ENCODE measurements at regions not wholly inside any gene's neighbourhood (a gene's known extent, or its start where the extent isn't known, plus 50 kb on each side); places are given as distances from the start of the nearest gene placed in this dataset.
A peak's percentile ranks its signal among the peaks of the same experiment; 100 is the strongest.
"Not testable (repeated sequence)": the region's sequence is repeated elsewhere in the genome, so short reads cannot be mapped to it uniquely, and the experiment has no call there.

GRCh38 chr3:66629150-66629981, 128.5 kb upstream of the LRIG1 start:
- DNase-seq (ENCODE audit: low read depth in 2 of 2) = no peak

GRCh38 chr3:66629982-66630368, 129.2 kb upstream of the LRIG1 start:
- DNase-seq (ENCODE audit: low read depth in 2 of 2) = no peak

- no peak for DNase-seq (ENCODE audit: low read depth in 2 of 2)
These were observed 132.9 kb upstream of the LRIG1 start for GRCh38 chr3:66633402-66634381.

- DNase-seq (ENCODE audit: low read depth in 2 of 2) = no peak
These were observed 137.9 kb upstream of the LRIG1 start for GRCh38 chr3:66638717-66639116.

- DNase-seq (ENCODE audit: low read depth in 2 of 2) = no peak
These were observed 139.1 kb upstream of the LRIG1 start for GRCh38 chr3:66639809-66640356.

GRCh38 chr3:66642019-66642418, 141.2 kb upstream of the LRIG1 start:
- DNase-seq (ENCODE audit: low read depth in 2 of 2) = no peak

GRCh38 chr3:66642484-66642883, 141.7 kb upstream of the LRIG1 start:
- DNase-seq (ENCODE audit: low read depth in 2 of 2) = no peak

GRCh38 chr3:66644549-66644948, 143.7 kb upstream of the LRIG1 start:
- no peak for DNase-seq (ENCODE audit: low read depth in 2 of 2)

- no peak for DNase-seq (ENCODE audit: low read depth in 2 of 2)
These were observed 148.2 kb upstream of the LRIG1 start for GRCh38 chr3:66648975-66649374.

- not testable (repeated sequence) for DNase-seq (ENCODE audit: low read depth in 2 of 2)
These were observed 150.7 kb upstream of the LRIG1 start for GRCh38 chr3:66651520-66651919.

- DNase-seq (ENCODE audit: low read depth in 2 of 2) = not testable (repeated sequence)
These were observed 151.3 kb upstream of the LRIG1 start for GRCh38 chr3:66652100-66652499.

- no peak for DNase-seq (ENCODE audit: low read depth in 2 of 2)
These were observed 154.2 kb upstream of the LRIG1 start for GRCh38 chr3:66655044-66655443.

GRCh38 chr3:66655671-66656070, 154.8 kb upstream of the LRIG1 start:
- no peak for DNase-seq (ENCODE audit: low read depth in 2 of 2)

GRCh38 chr3:66656609-66657008, 155.8 kb upstream of the LRIG1 start:
- no peak for DNase-seq (ENCODE audit: low read depth in 2 of 2)

GRCh38 chr3:66659056-66659455, 158.2 kb upstream of the LRIG1 start:
- no peak for DNase-seq (ENCODE audit: low read depth in 2 of 2)

- DNase-seq (ENCODE audit: low read depth in 2 of 2) = no peak
These were observed 160.8 kb upstream of the LRIG1 start for GRCh38 chr3:66661628-66662027.

GRCh38 chr3:66662894-66663293, 162.1 kb upstream of the LRIG1 start:
- DNase-seq (ENCODE audit: low read depth in 2 of 2) = no peak

GRCh38 chr3:66665021-66665695, 164.3 kb upstream of the LRIG1 start:
- DNase-seq (ENCODE audit: low read depth in 2 of 2) = no peak

- DNase-seq (ENCODE audit: low read depth in 2 of 2) = no peak
These were observed 165.5 kb upstream of the LRIG1 start for GRCh38 chr3:66666362-66666761.

GRCh38 chr3:66667263-66667662, 166.4 kb upstream of the LRIG1 start:
- DNase-seq (ENCODE audit: low read depth in 2 of 2) = no peak

- peak; percentile 65 to 88 for DNase-seq (ENCODE audit: low read depth in 2 of 2)
These were observed 170.5 kb upstream of the LRIG1 start for GRCh38 chr3:66671291-66671690.

- no peak for DNase-seq (ENCODE audit: low read depth in 2 of 2)
These were observed 172.0 kb upstream of the LRIG1 start for GRCh38 chr3:66672830-66673229.

All from dermis microvascular lymphatic vessel endothelial cell (primary cell).